Gastroesophageal sphincter (tissue), 3 donors: ENCODE measurements at regions not wholly inside any gene's neighbourhood (a gene's known extent, or its start where the extent isn't known, plus 50 kb on each side); places are given as distances from the start of the nearest gene placed in this dataset.

Experiments
- EP300 ChIP-seq: sonication (generic); formaldehyde crosslinking; IDR thresholded peaks from one replicate; pipeline ENCODE4 v1.6.1; 2017; ENCODE audit warnings: antibody characterized with exemption, mild to moderate bottlenecking
- TF ChIP-seq, protein P1 (sequence below), 4 experiments: fragments of 200-600 bp in 2 of 4; fragments of 450-650 bp in 2 of 4; sonication (generic) in 1 of 4; IDR thresholded peaks; one replicate each; pipeline ENCODE4 v1.5.1; 2017 to 2019; ENCODE audit warnings: antibody characterized with exemption in 4 of 4, mild to moderate bottlenecking in 2 of 4, moderate library complexity in 2 of 4

DNA sequence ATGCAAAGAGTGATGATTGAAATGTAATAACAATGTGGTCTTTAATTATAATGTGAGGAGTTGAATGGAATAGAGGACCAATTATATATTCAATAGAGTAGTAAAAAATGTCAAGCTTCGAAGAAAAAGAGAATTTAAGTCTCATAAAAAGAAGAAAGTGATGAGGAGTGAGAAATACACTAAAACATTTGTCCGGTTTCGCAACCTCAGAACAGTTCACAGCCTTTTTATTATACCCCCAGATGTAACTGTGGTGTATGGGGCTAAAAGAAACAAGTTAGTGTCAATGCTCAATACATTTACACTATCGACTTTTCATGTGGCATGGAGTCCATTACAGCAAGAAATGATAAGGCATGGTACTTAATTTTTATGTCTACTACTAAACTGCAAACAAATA, 386.5 kb upstream of the ATP11B start:
- TF ChIP-seq, protein P1, sequence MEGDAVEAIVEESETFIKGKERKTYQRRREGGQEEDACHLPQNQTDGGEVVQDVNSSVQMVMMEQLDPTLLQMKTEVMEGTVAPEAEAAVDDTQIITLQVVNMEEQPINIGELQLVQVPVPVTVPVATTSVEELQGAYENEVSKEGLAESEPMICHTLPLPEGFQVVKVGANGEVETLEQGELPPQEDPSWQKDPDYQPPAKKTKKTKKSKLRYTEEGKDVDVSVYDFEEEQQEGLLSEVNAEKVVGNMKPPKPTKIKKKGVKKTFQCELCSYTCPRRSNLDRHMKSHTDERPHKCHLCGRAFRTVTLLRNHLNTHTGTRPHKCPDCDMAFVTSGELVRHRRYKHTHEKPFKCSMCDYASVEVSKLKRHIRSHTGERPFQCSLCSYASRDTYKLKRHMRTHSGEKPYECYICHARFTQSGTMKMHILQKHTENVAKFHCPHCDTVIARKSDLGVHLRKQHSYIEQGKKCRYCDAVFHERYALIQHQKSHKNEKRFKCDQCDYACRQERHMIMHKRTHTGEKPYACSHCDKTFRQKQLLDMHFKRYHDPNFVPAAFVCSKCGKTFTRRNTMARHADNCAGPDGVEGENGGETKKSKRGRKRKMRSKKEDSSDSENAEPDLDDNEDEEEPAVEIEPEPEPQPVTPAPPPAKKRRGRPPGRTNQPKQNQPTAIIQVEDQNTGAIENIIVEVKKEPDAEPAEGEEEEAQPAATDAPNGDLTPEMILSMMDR (IDR thresholded peaks at IDR 0.05): no peak
- TF ChIP-seq EP300: no peak
